Skeletal muscle cell (primary cell): ENCODE measurements at regions not wholly inside any gene's neighbourhood (a gene's known extent, or its start where the extent isn't known, plus 50 kb on each side); places are given as distances from the start of the nearest gene placed in this dataset.
"Not testable (repeated sequence)": the region's sequence is repeated elsewhere in the genome, so short reads cannot be mapped to it uniquely, and the experiment has no call there.

Source experiments
- DNase-seq: peaks from one replicate; pipeline ENCODE4 v3.0.0-alpha.2; 2010; ENCODE audit warnings: low read depth
- H3K4me3 ChIP-seq: 2 replicates; pipeline ENCODE4 v1.5.1; 2011; ENCODE audit warnings: low read depth, mild to moderate bottlenecking, control low read depth, low read length, moderate library complexity

GRCh38 chr16:21422824-21423223 is 144.7 kb upstream of the CRYM start:
- not testable (repeated sequence) for H3K4me3 ChIP-seq, DNase-seq

DNA sequence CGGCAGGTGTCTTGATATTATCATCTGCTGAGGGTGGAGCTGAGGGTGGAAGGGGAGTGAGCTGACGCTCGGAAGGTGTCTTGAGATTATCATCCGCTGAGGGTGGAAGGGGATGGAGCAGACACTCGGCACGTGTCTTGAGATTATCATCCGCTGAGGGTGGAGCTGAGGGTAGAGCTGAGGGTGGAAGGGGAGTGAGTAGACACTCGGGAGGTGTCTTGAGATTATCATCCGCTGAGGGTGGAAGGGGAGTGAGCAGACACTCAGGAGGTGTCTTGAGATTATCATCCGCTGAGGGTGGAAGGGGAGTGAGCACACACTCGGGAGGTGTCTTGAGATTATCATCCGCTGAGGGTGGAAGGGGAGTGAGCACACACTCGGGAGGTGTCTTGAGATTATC is 126.6 kb upstream of the CRYM start:
- H3K4me3 ChIP-seq, DNase-seq: not testable (repeated sequence)

DNA sequence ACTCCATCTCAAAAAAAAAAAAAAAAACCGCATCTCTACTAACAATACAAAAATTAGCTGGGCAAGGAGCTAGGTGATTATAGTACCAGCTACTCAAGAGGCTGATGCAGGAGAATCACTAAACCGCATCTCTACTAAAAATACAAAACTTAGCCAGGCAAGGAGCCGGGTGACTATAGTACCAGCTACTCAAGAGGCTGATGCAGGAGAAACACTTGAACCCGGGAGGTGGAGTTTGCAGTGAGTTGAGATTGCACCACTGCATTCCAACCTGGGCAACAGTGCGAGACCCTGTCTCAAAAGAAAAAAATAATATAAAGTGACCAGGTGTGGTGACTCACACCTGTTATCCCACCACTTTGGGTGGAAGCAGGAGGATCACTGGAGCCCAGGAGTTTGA is 119.8 kb upstream of the CRYM start:
- not testable (repeated sequence) for DNase-seq, H3K4me3 ChIP-seq

DNA sequence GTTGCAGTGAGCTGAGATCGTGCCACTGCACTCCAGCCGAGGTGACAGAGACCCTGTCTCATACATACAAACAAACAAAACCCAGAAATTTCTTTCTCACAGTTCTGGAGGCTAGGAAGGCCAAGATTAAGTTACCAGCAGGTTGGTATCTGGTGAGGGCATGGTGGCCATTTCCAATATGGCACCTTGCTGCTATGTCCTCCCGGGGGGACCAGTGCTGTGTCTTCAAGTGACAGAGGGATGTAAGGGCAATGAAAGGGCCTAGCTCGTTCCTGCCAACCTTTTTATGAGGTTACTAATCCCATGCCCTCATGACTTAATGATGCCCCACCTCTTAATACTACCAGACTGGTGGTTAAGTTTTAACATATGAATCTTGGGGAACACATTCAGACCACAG is 118.5 kb upstream of the CRYM start:
- DNase-seq, H3K4me3 ChIP-seq: not testable (repeated sequence)

DNA sequence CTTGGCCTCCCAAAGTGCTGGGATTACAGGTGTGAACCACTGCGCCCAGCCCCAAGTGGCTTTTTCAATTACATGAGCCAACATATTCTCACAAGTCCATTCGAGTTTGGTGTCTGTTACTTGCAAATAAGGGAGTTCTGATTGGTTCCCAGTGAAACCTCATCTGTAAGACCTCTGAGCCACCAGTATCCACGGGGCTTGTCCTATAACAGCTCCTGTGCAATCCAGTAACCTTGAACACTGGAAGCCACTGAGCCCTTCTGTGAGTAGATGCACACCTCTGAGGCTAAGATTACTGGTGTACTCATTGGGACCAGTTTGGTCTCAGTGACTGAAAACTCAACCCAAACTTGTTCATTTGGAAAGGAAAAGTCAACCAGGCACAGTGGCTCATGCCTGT is 112.5 kb upstream of the CRYM start:
- not testable (repeated sequence) for H3K4me3 ChIP-seq, DNase-seq

DNA sequence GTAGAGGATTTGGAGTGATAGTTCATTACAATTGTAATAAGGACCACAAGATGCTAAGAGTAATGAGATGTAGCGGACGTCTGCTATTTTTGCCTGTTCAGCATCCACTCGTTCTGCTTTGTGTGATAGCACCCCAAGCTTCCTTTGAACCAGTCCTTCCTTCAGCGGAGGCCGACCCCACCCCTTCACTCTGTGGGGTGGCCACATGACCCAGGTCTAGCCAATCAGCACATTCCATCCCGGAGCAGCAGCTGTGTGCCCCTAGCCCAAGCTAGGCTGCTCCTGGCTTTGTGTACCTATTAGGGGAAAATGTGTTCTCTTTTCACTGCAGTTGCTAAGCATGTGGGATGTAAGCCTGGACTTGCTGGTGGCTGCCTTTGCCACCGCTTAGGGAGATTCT is 111.8 kb upstream of the CRYM start:
- H3K4me3 ChIP-seq, DNase-seq: not testable (repeated sequence)

DNA sequence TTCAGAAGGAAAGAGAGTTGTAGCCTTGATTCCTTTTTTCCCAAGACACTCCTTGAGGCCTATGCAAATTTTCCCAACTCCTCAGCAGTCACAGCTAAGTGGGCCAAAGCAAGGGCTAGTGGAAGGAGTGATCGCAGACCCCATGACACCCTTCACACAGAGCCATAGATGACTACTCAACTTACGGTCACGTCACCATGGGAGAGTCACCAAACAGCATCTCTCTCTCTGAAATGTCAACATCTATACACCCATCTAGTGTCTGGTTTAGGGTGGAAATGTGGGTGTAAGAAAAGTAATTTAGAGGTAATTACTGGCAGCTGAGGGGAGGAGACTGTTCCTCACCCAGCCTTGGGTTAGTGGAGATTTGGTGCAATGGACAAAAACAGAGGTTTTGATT is 109.7 kb upstream of the CRYM start:
- H3K4me3 ChIP-seq, DNase-seq: not testable (repeated sequence)

DNA sequence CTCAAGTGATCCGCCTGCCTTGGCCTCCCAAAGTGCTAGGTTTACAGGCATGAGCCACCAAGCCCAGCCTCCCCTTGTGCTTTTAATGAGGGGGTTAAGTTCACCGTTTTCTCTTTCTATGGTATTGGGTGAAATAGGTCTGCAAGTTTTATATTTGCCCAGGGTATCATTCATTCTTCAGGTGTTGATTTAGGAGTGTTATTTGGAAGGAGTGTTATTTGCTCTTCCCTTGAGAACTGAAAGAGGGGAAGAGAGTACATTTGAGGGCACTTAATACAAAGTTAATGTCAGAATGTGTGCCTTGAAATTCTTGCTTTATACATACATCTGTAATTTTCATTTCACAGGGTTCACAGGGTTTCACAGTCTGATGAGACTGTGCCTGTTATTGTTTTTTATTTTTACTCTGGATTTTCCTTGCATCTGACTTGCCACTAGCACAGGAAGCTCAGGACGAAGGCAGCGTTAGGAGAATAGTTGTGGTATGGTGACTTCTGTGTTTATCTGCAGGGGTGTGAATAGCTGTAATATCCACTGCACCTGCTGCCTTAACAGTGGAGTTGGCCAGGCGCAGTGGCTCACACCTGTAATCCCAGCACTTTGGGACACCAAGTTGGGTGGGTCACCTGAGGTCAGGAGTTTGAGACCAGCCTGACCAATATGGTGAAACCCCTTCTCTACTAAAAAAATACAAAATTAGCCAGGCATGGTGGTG is 108.3 kb upstream of the CRYM start:
- DNase-seq, H3K4me3 ChIP-seq: not testable (repeated sequence)

DNA sequence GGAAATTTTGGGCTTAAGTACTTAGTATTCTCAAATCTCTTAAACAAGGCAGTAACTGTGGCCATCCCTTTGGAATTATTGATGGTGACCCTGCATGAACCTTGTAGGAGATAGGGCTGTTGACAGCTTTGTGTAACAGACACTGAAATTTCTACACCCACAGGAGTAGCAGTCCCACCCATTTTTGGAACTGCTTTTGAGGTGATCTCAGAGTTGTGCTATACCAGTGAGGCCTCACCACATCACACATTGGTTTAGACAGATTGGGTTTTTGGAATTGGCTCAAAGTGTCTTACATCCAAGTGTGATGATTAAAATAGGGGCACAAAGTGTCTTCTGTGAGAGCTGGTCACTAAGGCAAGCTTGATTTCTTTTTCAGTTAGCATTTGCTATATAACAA is 105.6 kb upstream of the CRYM start:
- not testable (repeated sequence) for H3K4me3 ChIP-seq, DNase-seq

DNA sequence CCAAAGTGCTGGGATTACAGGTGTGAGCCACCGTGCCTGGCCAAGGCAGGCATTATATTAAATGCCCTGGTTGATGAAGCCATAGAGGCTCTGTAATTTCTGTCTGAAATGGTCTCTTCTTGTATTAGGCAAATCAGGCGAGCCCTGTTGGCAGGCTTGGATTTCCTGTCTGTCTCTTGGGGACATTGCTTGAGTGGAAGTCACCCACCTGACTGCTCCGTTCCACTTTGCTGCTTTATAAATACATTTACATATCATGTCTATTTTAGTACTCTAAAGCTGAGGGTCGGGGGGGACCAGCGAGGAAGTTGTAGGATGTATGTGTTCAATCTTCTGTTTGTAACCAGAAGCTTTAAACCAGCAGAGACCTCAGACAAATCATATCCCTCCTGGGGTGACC is 101.6 kb upstream of the CRYM start:
- not testable (repeated sequence) for H3K4me3 ChIP-seq, DNase-seq

- not testable (repeated sequence) for H3K4me3 ChIP-seq, DNase-seq
These were observed 98.3 kb upstream of the CRYM start for GRCh38 chr16:21376196-21376899.

- H3K4me3 ChIP-seq, DNase-seq: not testable (repeated sequence)
These were observed 97.2 kb upstream of the CRYM start for GRCh38 chr16:21375334-21375733.

GRCh38 chr16:21373454-21373853 is 95.4 kb upstream of the CRYM start:
- not testable (repeated sequence) for DNase-seq

DNA sequence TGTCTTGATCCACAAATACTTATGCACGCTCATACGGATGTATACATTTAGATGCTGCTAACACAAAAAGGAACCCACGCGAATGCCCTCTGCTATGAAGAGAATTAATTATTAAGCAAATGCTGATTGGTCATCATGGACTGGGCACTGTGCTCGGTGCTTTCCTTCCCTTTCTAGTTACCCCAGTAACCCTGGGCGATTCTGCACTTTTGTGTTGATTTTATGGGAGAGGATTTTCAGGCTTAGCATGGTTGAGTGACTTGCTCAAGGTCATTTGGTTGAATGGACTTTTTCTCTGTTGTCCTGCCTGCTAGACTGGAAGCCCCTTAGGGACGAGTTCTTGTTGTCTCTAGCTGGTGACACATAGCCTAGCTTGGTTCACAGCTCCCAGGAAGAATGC is 94.8 kb upstream of the CRYM start:
- DNase-seq, H3K4me3 ChIP-seq: not testable (repeated sequence)

More at GRCh38 chr16:21373454-21373853, 95.4 kb upstream of the CRYM start:
- not testable (repeated sequence) for H3K4me3 ChIP-seq

DNA sequence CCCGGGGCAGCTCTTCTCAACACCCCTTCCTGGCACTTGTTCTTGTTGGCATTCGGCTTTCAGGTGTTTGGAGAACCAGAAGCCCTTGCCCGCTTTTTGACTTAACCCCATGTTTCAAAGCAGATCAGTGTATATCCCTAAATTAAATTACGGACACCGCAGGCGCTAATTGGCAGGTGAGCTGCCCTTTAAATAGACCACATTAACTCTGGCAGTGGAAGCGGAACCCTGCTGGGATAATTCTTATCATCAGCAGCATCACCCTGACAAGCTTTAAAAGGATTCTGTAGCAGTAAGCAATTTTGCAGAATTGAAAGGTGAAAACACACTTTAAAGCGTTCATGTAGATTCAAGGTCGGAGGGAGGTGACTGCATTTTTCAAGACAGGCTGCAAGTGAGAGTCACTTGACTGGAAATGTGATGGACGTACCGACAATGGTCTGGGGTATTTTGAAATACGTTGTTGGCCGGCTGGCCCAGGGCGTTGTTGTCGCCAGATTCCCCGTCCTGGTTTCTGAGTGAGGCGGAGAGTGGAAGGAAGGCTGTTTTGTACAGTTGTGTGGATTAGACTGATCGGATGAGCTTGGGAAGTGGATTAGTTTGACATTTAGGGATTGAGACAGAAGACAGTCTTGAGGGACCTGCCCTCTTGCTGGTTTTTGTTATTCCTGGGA is 94.2 kb upstream of the CRYM start:
- DNase-seq = not testable (repeated sequence)

DNA sequence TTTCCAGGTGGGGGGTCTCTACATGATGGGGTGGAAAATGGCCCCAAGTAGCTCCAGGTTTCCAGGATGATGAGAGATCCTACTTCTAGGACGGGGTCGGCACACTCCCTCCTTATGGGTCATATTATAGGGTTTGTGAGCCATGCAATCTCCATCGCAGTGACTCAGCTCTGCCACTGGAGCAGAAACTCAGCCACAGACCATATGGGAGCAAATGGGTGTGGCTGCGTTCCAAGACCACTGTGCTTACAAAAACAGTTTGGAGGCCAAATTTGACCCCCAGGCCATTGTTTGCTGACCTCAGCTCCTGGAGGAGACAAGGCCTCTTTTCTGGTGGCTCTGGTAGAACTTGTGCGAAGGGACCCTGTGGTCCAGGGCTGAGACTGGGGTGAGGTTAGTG is 92.7 kb upstream of the CRYM start:
- DNase-seq = not testable (repeated sequence)

More for the DNA sequence above, 94.2 kb upstream of the CRYM start:
- not testable (repeated sequence) for H3K4me3 ChIP-seq

DNA sequence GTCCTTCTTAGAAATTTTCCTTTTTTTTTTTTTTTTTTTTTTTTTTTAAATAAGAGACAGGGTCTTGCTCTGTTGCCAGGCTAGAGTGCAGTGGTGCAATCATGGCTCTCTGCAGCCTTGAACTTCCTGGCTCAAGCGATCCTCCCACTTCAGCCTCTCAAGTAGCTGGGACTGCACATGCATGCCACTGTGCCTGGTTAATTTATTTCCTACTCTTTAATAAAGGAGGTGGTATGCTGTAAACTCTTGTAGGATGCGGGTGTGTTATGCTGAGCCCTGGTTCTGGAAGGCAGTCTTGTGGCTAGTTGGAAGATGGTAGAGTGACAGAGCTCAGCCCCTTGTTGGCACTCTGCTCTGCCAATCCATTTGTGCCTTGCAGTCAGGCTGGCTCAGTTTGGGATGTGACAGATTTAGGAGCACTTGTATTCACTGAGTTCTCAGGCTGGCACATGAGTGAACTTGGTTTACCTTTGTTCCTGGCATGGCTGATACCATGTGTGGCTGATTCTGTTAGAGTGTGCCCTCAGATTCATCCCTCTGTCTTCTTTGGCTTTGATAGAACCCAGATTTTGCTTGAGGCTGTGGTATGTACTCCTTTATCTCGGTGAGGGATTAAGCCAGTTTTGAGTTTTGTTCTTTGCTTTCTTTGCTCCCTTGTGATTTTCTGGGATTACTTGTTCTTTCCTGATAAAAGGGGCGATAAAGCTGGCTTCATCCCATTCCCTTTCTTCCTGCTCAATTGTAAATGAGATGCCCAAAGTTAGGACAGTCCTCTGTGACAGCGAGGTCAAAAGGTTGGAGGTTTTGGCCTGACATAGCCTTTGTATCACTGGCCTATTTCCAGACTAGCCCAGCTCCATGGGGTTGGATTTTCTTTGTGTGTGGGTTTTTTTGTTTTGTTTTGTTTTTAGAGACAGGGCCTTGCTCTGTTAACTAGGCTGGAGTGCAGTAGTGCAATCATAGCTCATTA is 91.2 kb upstream of the CRYM start:
- not testable (repeated sequence) for DNase-seq, H3K4me3 ChIP-seq

More for the DNA sequence above, 92.7 kb upstream of the CRYM start:
- H3K4me3 ChIP-seq = not testable (repeated sequence)

- DNase-seq, H3K4me3 ChIP-seq: not testable (repeated sequence)
These were observed 89.8 kb upstream of the CRYM start for GRCh38 chr16:21367733-21368421.

DNA sequence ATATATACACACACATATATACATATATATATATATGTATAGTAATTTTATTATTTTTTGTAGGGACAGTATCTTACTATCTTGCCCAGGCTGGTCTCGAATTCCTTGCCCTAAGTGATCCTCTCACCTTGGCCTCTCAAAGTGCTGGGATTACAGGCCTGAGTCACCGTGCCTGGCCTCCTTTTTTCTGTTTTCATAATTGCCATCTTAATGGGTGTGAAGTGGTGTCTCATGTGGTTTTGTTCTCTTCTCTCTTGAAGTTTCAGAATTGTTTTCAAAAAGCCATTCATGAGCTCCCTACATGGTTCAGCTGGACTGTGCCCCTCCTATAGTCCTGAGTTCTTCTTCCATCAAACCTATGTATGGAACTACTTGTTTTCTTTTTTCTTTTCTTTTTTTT is 88.9 kb upstream of the CRYM start:
- DNase-seq, H3K4me3 ChIP-seq: not testable (repeated sequence)
